Esophagus squamous epithelium (tissue), 5 donors: ENCODE measurements at regions not wholly inside any gene's neighbourhood (a gene's known extent, or its start where the extent isn't known, plus 50 kb on each side); places are given as distances from the start of the nearest gene placed in this dataset.

Experiments used
- DNase-seq: peaks from one replicate; lab custom pipeline; 2025; lab: John Stamatoyannopoulos, UW
- H3K27ac ChIP-seq, 4 donors: fragments of 200-600 bp; sonication (generic); one replicate each; pipeline ENCODE4 v1.5.1; 2016 to 2019; ENCODE audit warnings: mild to moderate bottlenecking in 1 of 4
- H3K27me3 ChIP-seq, 4 donors: fragments of 200-600 bp; sonication (generic); 1 replicate in 3 of 4; 2 replicates in 1 of 4; pipeline versions ENCODE4 v1.5.1 to v1.6.0; 2017 to 2021; ENCODE audit warnings: antibody characterized with exemption in 1 of 4
- H3K36me3 ChIP-seq, 3 donors: fragments of 200-600 bp; sonication (generic); one replicate each; pipeline ENCODE4 v1.5.1; 2016 to 2019
- H3K4me1 ChIP-seq, 3 donors: fragments of 200-600 bp; sonication (generic); one replicate each; pipeline ENCODE4 v1.5.1; 2017 to 2019
- H3K4me3 ChIP-seq, 4 donors: fragments of 200-600 bp; sonication (generic); 1 replicate in 3 of 4; 2 replicates in 1 of 4; pipeline ENCODE4 v1.5.1; 2016 to 2019; ENCODE audit warnings: mild to moderate bottlenecking in 2 of 4, moderate library complexity in 1 of 4
- H3K9me3 ChIP-seq, 3 donors: fragments of 200-600 bp; sonication (generic); one replicate each; pipeline ENCODE4 v1.5.1; 2016 to 2019
- CTCF ChIP-seq, 6 experiments: fragments of 450-650 bp in 4 of 6; fragments of 200-600 bp in 2 of 6; sonication (generic) in 2 of 6; IDR thresholded peaks; one replicate each; pipeline ENCODE4 v1.5.1; 2016 to 2019; ENCODE audit warnings: antibody characterized with exemption in 6 of 6, mild to moderate bottlenecking in 4 of 6, moderate library complexity in 4 of 6
- POLR2A ChIP-seq, 4 donors: fragments of 450-650 bp; IDR thresholded peaks; one replicate each; pipeline ENCODE4 v1.6.1; 2017; ENCODE audit warnings: antibody characterized with exemption in 4 of 4, mild to moderate bottlenecking in 4 of 4, moderate library complexity in 3 of 4
- WGBS, 2 donors: methylation state at CpG; one replicate each; pipeline ENCODE4 v1.1.5; 2018; 5-methylcytosine and 5-hydroxymethylcytosine counted together
- intact Hi-C: fragments of 100-400 bp; cut with DNase I; formaldehyde crosslinking; loops from one replicate; pipeline ENCODE4 v1.15.0; 2022
- donor health status: DM: yes; HTN: yes; CAD: no.

- H3K9me3 ChIP-seq = peaks cover 0 to 7% (median 0%) of the 10 kb centered on the region in 3 donors
- no peaks in the 10 kb centered on the region for H3K4me1 ChIP-seq
- no peaks in the 10 kb centered on the region for H3K27me3 ChIP-seq
- H3K36me3 ChIP-seq = no peaks in the 10 kb centered on the region
- DNase-seq = no peak
- WGBS, 2 donors = 56 to 72% methylated on average over 3 of the region's 3 CpGs
- intact Hi-C loops = no loop called here
- H3K4me3 ChIP-seq = no peak overlapping the region
- TF ChIP-seq POLR2A (IDR thresholded peaks at IDR 0.05) (no peak), CTCF (IDR thresholded peaks at IDR 0.05) (no peak)
- H3K27ac ChIP-seq = no peak overlapping the region
Observed at GRCh38 chr5:85591311-85591710, 1026.4 kb upstream of the COX7C start.

- Histone ChIP-seq H3K4me3 (no peak overlapping the region), H3K9me3 (peaks cover 0 to 8% (median 0%) of the 10 kb centered on the region in 3 donors), H3K27ac (no peak overlapping the region), H3K27me3 (no peaks in the 10 kb centered on the region), H3K36me3 (no peaks in the 10 kb centered on the region), H3K4me1 (no peaks in the 10 kb centered on the region)
- no peak for DNase-seq
- TF ChIP-seq POLR2A (IDR thresholded peaks at IDR 0.05) = no peak
- TF ChIP-seq CTCF (IDR thresholded peaks at IDR 0.05) = no peak
- intact Hi-C loops = no loop called here
- WGBS, 2 donors = 62 to 65% methylated on average over 1 of the region's 1 CpG
Observed at GRCh38 chr5:85602843-85603242, 1014.9 kb upstream of the COX7C start.

GRCh38 chr5:85604378-85604777 is 1013.4 kb upstream of the COX7C start:
- intact Hi-C loops = no loop called here
- TF ChIP-seq POLR2A (IDR thresholded peaks at IDR 0.05) = no peak
- no peak for TF ChIP-seq CTCF (IDR thresholded peaks at IDR 0.05)
- Histone ChIP-seq H3K4me3 (no peak overlapping the region), H3K27ac (no peak overlapping the region), H3K4me1 (no peaks in the 10 kb centered on the region), H3K9me3 (peaks cover 0 to 8% (median 0%) of the 10 kb centered on the region in 3 donors), H3K36me3 (no peaks in the 10 kb centered on the region), H3K27me3 (no peaks in the 10 kb centered on the region)
- DNase-seq = no peak
- 67 to 82% methylated on average over 1 of the region's 1 CpG for WGBS, 2 donors

GRCh38 chr5:85604786-85605185 is 1013.0 kb upstream of the COX7C start:
- Histone ChIP-seq H3K4me1 (no peaks in the 10 kb centered on the region), H3K27ac (no peak overlapping the region), H3K36me3 (no peaks in the 10 kb centered on the region), H3K9me3 (peaks cover 0 to 8% (median 0%) of the 10 kb centered on the region in 3 donors), H3K4me3 (no peak overlapping the region), H3K27me3 (no peaks in the 10 kb centered on the region)
- intact Hi-C loops = no loop called here
- no peak for DNase-seq
- WGBS, 2 donors = 83 to 100% methylated on average over 1 to 4 of the region's 4 CpGs
- TF ChIP-seq CTCF (IDR thresholded peaks at IDR 0.05) (no peak), POLR2A (IDR thresholded peaks at IDR 0.05) (no peak)

- H3K27ac ChIP-seq = no peak overlapping the region
- no peak overlapping the region for H3K4me3 ChIP-seq
- peaks cover 0 to 8% (median 0%) of the 10 kb centered on the region in 3 donors for H3K9me3 ChIP-seq
- no peaks in the 10 kb centered on the region for H3K4me1 ChIP-seq
- DNase-seq = no peak
- H3K27me3 ChIP-seq = no peaks in the 10 kb centered on the region
- TF ChIP-seq CTCF (IDR thresholded peaks at IDR 0.05) (no peak), POLR2A (IDR thresholded peaks at IDR 0.05) (no peak)
- intact Hi-C loops = no loop called here
- H3K36me3 ChIP-seq = no peaks in the 10 kb centered on the region
Observed at GRCh38 chr5:85605381-85605780, 1012.4 kb upstream of the COX7C start.
